Liver (tissue), 8 donors: ENCODE measurements at regions not wholly inside any gene's neighbourhood (a gene's known extent, or its start where the extent isn't known, plus 50 kb on each side); places are given as distances from the start of the nearest gene placed in this dataset.

ENCODE experiments used
- DNase-seq: peaks from one replicate; pipeline ENCODE4 v3.0.0-alpha.2; 2017; ENCODE audit warnings: low spot score
- H3K27ac ChIP-seq, 2 donors: one replicate each; pipeline ENCODE4 v1.7.0; 2013; ENCODE audit warnings: inconsistent platforms in 2 of 2, low read length in 2 of 2, control low read depth in 1 of 2, low read depth in 1 of 2, mild to moderate bottlenecking in 1 of 2
- H3K27me3 ChIP-seq, 4 donors: one replicate each; pipeline versions ENCODE4 v1.6.1 to v1.7.0; 2013; ENCODE audit warnings: low read length in 3 of 4, inconsistent platforms in 1 of 4, mild to moderate bottlenecking in 1 of 4, moderate library complexity in 1 of 4; ENCODE audit not compliant: control insufficient read depth in 4 of 4, insufficient read depth in 4 of 4
- H3K36me3 ChIP-seq, 4 donors: one replicate each; pipeline versions ENCODE4 v1.6.1 to v1.7.0; 2013; ENCODE audit warnings: low read length in 3 of 4, mild to moderate bottlenecking in 3 of 4, low read depth in 1 of 4, moderate library complexity in 1 of 4; ENCODE audit not compliant: control insufficient read depth in 4 of 4, insufficient read depth in 3 of 4
- H3K4me1 ChIP-seq, 4 donors: one replicate each; pipeline versions ENCODE4 v1.6.1 to v1.7.0; 2013; ENCODE audit warnings: low read length in 3 of 4, mild to moderate bottlenecking in 3 of 4, moderate library complexity in 1 of 4; ENCODE audit not compliant: control insufficient read depth in 4 of 4, insufficient read depth in 4 of 4
- H3K4me3 ChIP-seq, 3 donors: one replicate each; pipeline versions ENCODE4 v1.6.1 to v1.7.0; 2013; ENCODE audit warnings: low read length in 3 of 3, control low read depth in 1 of 3, low read depth in 1 of 3, mild to moderate bottlenecking in 1 of 3
- H3K9ac ChIP-seq, 2 donors: one replicate each; pipeline ENCODE4 v1.7.0; 2013; ENCODE audit warnings: low read length in 2 of 2, mild to moderate bottlenecking in 2 of 2, moderate library complexity in 2 of 2, control low read depth in 1 of 2, low read depth in 1 of 2
- H3K9me3 ChIP-seq, 4 donors: one replicate each; pipeline versions ENCODE4 v1.6.1 to v1.7.0; 2013; ENCODE audit warnings: low read length in 3 of 4; ENCODE audit not compliant: control insufficient read depth in 4 of 4
- ATF3 ChIP-seq: IDR thresholded peaks from 2 replicates; pipeline ENCODE4 v1.6.1; 2016; ENCODE audit warnings: antibody characterized with exemption
- CTCF ChIP-seq: fragments of 150-350 bp; IDR thresholded peaks from 2 replicates; pipeline ENCODE4 v1.5.1; 2017; ENCODE audit warnings: improper control_type of control experiment, low read depth, low read length; ENCODE audit not compliant: missing input control
- EGR1 ChIP-seq, 2 donors: IDR thresholded peaks; 2 replicates each; pipeline ENCODE4 v1.6.1; 2016 to 2018; ENCODE audit warnings: antibody characterized with exemption in 2 of 2, low read depth in 2 of 2
- FOXA1 ChIP-seq: IDR thresholded peaks from 2 replicates; pipeline ENCODE4 v1.6.1; 2016; ENCODE audit warnings: antibody characterized with exemption
- FOXA2 ChIP-seq: IDR thresholded peaks from 2 replicates; pipeline ENCODE4 v1.6.1; 2016; ENCODE audit warnings: antibody characterized with exemption
- GABPA ChIP-seq, 2 donors: IDR thresholded peaks in 1 of 2; conservative IDR thresholded peaks in 1 of 2; 2 replicates each; pipeline ENCODE4 v1.6.1; 2016; ENCODE audit warnings: antibody characterized with exemption in 2 of 2, mild to moderate bottlenecking in 1 of 2, moderate library complexity in 1 of 2
- HNF4A ChIP-seq, 2 donors: conservative IDR thresholded peaks; 2 replicates each; pipeline ENCODE4 v1.6.1; 2016; ENCODE audit warnings: antibody characterized with exemption in 2 of 2, mild to moderate bottlenecking in 2 of 2
- HNF4G ChIP-seq: IDR thresholded peaks from 2 replicates; pipeline ENCODE4 v1.6.1; 2016; ENCODE audit warnings: antibody characterized with exemption
- JUND ChIP-seq, 2 donors: IDR thresholded peaks; 2 replicates each; pipeline ENCODE4 v1.6.1; 2016; ENCODE audit warnings: antibody characterized with exemption in 2 of 2
- MAX ChIP-seq: IDR thresholded peaks from 2 replicates; pipeline ENCODE4 v1.6.1; 2016; ENCODE audit warnings: antibody characterized with exemption
- NR2F2 ChIP-seq: IDR thresholded peaks from 2 replicates; pipeline ENCODE4 v1.6.1; 2016; ENCODE audit warnings: antibody characterized with exemption
- RAD21 ChIP-seq, 2 donors: IDR thresholded peaks; 2 replicates each; pipeline ENCODE4 v1.6.1; 2016; ENCODE audit warnings: antibody characterized with exemption in 2 of 2, mild to moderate bottlenecking in 2 of 2
- REST ChIP-seq: IDR thresholded peaks from 2 replicates; pipeline ENCODE4 v1.6.1; 2016; ENCODE audit warnings: antibody characterized with exemption, mild to moderate bottlenecking
- RXRA ChIP-seq, 2 donors: IDR thresholded peaks; 2 replicates each; pipeline ENCODE4 v1.6.1; 2017 to 2018; ENCODE audit warnings: antibody characterized with exemption in 2 of 2, mild to moderate bottlenecking in 1 of 2
- SP1 ChIP-seq: IDR thresholded peaks from 2 replicates; pipeline ENCODE4 v1.6.1; 2018; ENCODE audit warnings: antibody characterized with exemption, mild to moderate bottlenecking
- TAF1 ChIP-seq: conservative IDR thresholded peaks from 2 replicates; pipeline ENCODE4 v1.6.1; 2016; ENCODE audit warnings: antibody characterized with exemption, mild to moderate bottlenecking
- YY1 ChIP-seq: IDR thresholded peaks from 2 replicates; pipeline ENCODE4 v1.6.1; 2016; ENCODE audit warnings: antibody characterized with exemption, mild to moderate bottlenecking
- ZBTB33 ChIP-seq: IDR thresholded peaks from 2 replicates; pipeline ENCODE4 v1.6.1; 2016; ENCODE audit warnings: antibody characterized with exemption
- WGBS: extraction: QIAGEN DNeasy Blood & Tissue Kit; methylation state at CpG from one replicate; pipeline ENCODE4 v1.1.7; 2013; 5-methylcytosine and 5-hydroxymethylcytosine counted together
- donor health status: healthy.
- donor health status: healthy.
- donor health status: healthy.
- donor health status: healthy.
- donor health status: healthy.

GRCh38 chr2:14284244-14284643 lies 348.3 kb upstream of the LRATD1 start:
- H3K4me1 ChIP-seq = no peaks in the 10 kb centered on the region
- no peaks in the 10 kb centered on the region for H3K27me3 ChIP-seq
- no peak overlapping the region for H3K4me3 ChIP-seq
- no peak overlapping the region for H3K27ac ChIP-seq
- H3K9ac ChIP-seq = no peak overlapping the region
- DNase-seq = no peak
- no peaks in the 10 kb centered on the region for H3K9me3 ChIP-seq
- no peak for TF ChIP-seq RAD21 (IDR thresholded peaks at IDR 0.05)
- TF ChIP-seq ATF3 = no peak
- TF ChIP-seq JUND (IDR thresholded peaks at IDR 0.05) = no peak
- no peak for TF ChIP-seq RXRA (IDR thresholded peaks at IDR 0.05)
- TF ChIP-seq TAF1 = no peak
- no peak for TF ChIP-seq GABPA (IDR thresholded peaks at IDR 0.05 in 1 of 2, conservative IDR thresholded peaks at IDR 0.05 in 1 of 2)
- TF ChIP-seq FOXA2 = no peak
- TF ChIP-seq MAX = no peak
- TF ChIP-seq EGR1 (IDR thresholded peaks at IDR 0.05; ENCODE audit: low read depth in 2 of 2) = no peak
- TF ChIP-seq SP1 = no peak
- no peak for TF ChIP-seq REST
- TF ChIP-seq HNF4A (conservative IDR thresholded peaks at IDR 0.05) = no peak
- no peak for TF ChIP-seq YY1
- no peak for TF ChIP-seq HNF4G
- no peak for TF ChIP-seq FOXA1
- no peak for TF ChIP-seq ZBTB33
- no peak for TF ChIP-seq NR2F2
- no peak for TF ChIP-seq CTCF
- H3K36me3 ChIP-seq = no peaks in the 10 kb centered on the region

GRCh38 chr2:14285812-14286211 lies 346.7 kb upstream of the LRATD1 start:
- no peaks in the 10 kb centered on the region for H3K27me3 ChIP-seq
- TF ChIP-seq SP1 = no peak
- no peak for TF ChIP-seq TAF1
- TF ChIP-seq ATF3 = no peak
- no peak for TF ChIP-seq JUND (IDR thresholded peaks at IDR 0.05)
- no peak for TF ChIP-seq EGR1 (IDR thresholded peaks at IDR 0.05; ENCODE audit: low read depth in 2 of 2)
- no peak for TF ChIP-seq CTCF
- TF ChIP-seq FOXA2 = no peak
- no peak for TF ChIP-seq REST
- TF ChIP-seq YY1 = no peak
- TF ChIP-seq HNF4G = no peak
- no peak for TF ChIP-seq NR2F2
- no peak for TF ChIP-seq GABPA (IDR thresholded peaks at IDR 0.05 in 1 of 2, conservative IDR thresholded peaks at IDR 0.05 in 1 of 2)

More at GRCh38 chr2:14285812-14286211, 346.7 kb upstream of the LRATD1 start:
- no peak for DNase-seq
- Histone ChIP-seq H3K9ac (no peak overlapping the region), H3K36me3 (no peaks in the 10 kb centered on the region), H3K4me3 (no peak overlapping the region), H3K4me1 (no peaks in the 10 kb centered on the region), H3K9me3 (no peaks in the 10 kb centered on the region), H3K27ac (no peak overlapping the region)
- WGBS = 46% methylated on average over 1 of the region's 1 CpG
